ENCODE measurements at regions not wholly inside any gene's neighbourhood (a gene's known extent, or its start where the extent isn't known, plus 50 kb on each side); places are given as distances from the start of the nearest gene placed in this dataset.

DNA sequence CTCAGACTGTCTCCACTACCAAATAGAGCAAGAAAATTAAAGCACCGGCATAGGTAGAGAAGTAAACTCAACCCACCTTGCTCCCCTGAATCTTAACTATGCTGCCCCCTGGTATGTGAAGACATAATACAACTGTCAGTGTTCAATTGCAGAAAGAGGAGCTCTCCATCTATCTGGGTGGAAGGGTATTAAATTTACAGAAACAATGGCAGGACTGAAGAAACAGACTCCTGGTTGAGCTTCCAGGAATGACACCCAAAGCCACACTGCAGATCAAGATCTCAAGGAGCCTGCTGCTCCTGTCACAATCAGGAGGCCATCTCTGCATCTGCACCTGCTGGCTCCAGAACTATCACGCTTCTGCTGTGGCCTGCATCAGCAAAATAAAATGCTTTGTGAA lies 132.1 kb upstream of the BMAL1 start:
- TF ChIP-seq FOXP2 (optimal IDR thresholded peaks at IDR 0.05; ENCODE audit: borderline replicate concordance, extremely low read depth, extremely low read length, insufficient read depth) (no peak), TAF1 (IDR thresholded peaks at IDR 0.05; ENCODE audit: borderline replicate concordance, insufficient read depth, low read length) (no peak), POLR2AphosphoS5 (IDR thresholded peaks at IDR 0.05; ENCODE audit: low read depth, low read length) (no peak), SIN3A (IDR thresholded peaks at IDR 0.05; ENCODE audit: borderline replicate concordance, insufficient read depth, low read length) (no peak)
- TF ChIP-seq, protein P1, sequence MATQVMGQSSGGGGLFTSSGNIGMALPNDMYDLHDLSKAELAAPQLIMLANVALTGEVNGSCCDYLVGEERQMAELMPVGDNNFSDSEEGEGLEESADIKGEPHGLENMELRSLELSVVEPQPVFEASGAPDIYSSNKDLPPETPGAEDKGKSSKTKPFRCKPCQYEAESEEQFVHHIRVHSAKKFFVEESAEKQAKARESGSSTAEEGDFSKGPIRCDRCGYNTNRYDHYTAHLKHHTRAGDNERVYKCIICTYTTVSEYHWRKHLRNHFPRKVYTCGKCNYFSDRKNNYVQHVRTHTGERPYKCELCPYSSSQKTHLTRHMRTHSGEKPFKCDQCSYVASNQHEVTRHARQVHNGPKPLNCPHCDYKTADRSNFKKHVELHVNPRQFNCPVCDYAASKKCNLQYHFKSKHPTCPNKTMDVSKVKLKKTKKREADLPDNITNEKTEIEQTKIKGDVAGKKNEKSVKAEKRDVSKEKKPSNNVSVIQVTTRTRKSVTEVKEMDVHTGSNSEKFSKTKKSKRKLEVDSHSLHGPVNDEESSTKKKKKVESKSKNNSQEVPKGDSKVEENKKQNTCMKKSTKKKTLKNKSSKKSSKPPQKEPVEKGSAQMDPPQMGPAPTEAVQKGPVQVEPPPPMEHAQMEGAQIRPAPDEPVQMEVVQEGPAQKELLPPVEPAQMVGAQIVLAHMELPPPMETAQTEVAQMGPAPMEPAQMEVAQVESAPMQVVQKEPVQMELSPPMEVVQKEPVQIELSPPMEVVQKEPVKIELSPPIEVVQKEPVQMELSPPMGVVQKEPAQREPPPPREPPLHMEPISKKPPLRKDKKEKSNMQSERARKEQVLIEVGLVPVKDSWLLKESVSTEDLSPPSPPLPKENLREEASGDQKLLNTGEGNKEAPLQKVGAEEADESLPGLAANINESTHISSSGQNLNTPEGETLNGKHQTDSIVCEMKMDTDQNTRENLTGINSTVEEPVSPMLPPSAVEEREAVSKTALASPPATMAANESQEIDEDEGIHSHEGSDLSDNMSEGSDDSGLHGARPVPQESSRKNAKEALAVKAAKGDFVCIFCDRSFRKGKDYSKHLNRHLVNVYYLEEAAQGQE (IDR thresholded peaks at IDR 0.05; ENCODE audit: insufficient read depth in 1 of 2, low read depth in 2 of 2, low read length in 2 of 2): no peak

DNA sequence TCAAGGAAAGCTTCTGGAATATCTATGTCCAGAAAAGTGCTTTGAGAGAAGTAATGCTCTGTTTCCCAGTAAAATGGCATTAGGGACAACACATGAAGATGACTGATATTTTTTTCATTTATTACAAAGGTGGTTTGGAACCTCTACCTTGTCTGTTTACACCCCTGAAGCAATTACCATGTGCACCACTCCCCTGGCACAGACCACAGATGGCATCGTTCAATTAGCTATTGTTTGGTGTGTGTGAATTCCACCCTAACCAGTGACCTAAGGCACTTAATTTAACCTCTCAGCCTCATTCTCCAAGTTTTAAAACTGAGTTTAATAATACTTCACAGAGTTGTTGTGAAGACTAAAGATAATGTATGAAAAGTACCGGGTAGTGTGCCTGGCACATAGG lies 127.6 kb upstream of the BMAL1 start:
- TF ChIP-seq SIN3A (IDR thresholded peaks at IDR 0.05; ENCODE audit: borderline replicate concordance, insufficient read depth, low read length): no peak
- TF ChIP-seq, protein P1 (IDR thresholded peaks at IDR 0.05; ENCODE audit: insufficient read depth in 1 of 2, low read depth in 2 of 2, low read length in 2 of 2): no peak
- no peak for TF ChIP-seq FOXP2 (optimal IDR thresholded peaks at IDR 0.05; ENCODE audit: borderline replicate concordance, extremely low read depth, extremely low read length, insufficient read depth)
- TF ChIP-seq TAF1 (IDR thresholded peaks at IDR 0.05; ENCODE audit: borderline replicate concordance, insufficient read depth, low read length): no peak
- TF ChIP-seq POLR2AphosphoS5 (IDR thresholded peaks at IDR 0.05; ENCODE audit: low read depth, low read length): no peak

DNA sequence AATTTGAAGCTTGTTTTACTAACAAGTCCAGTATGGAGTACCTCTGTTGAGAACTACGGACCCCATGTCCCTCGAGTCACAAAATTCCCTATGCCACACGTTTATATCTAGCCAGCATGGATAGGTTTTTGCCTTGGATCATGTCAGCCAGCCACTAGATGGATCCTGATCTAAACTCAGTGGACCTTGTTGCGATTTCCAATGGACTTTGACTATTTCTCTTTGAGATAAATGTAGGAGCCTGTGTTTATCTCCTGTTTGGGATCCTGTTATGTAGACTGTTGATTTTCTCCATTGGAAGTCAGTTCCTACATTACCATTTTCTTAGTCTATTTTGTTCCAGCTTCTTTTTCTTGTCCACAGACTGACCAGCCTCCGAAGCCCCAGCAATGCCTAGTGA lies 127.1 kb upstream of the BMAL1 start:
- TF ChIP-seq SIN3A (IDR thresholded peaks at IDR 0.05; ENCODE audit: borderline replicate concordance, insufficient read depth, low read length): no peak
- TF ChIP-seq, protein P1 (IDR thresholded peaks at IDR 0.05; ENCODE audit: insufficient read depth in 1 of 2, low read depth in 2 of 2, low read length in 2 of 2): no peak
- no peak for TF ChIP-seq FOXP2 (optimal IDR thresholded peaks at IDR 0.05; ENCODE audit: borderline replicate concordance, extremely low read depth, extremely low read length, insufficient read depth)

DNA sequence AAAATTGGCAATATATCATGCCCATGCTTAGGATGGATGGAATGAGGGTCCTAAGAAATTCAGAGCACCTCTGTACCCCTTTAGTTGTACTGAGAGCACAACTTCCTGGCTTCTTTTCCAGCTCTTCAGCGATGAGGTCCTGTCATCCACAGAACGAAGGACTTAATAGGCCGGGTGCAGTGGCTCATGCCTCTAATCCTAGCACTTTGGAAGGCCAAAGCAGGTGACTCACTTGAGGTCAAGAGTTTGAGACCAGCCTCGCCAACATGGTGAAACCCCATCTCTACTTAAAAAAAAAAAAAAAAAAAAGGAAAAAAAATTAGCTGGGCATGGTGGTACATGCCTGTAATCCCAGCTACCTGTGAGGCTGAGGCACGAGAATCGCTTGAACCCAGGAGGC lies 125.3 kb upstream of the BMAL1 start:
- TF ChIP-seq SIN3A (IDR thresholded peaks at IDR 0.05; ENCODE audit: borderline replicate concordance, insufficient read depth, low read length) (no peak), FOXP2 (optimal IDR thresholded peaks at IDR 0.05; ENCODE audit: borderline replicate concordance, extremely low read depth, extremely low read length, insufficient read depth) (no peak), POLR2AphosphoS5 (IDR thresholded peaks at IDR 0.05; ENCODE audit: low read depth, low read length) (no peak), TAF1 (IDR thresholded peaks at IDR 0.05; ENCODE audit: borderline replicate concordance, insufficient read depth, low read length) (no peak)
- TF ChIP-seq, protein P1 (IDR thresholded peaks at IDR 0.05; ENCODE audit: insufficient read depth in 1 of 2, low read depth in 2 of 2, low read length in 2 of 2): no peak
